Erythroblast (primary cell): ENCODE measurements at regions not wholly inside any gene's neighbourhood (a gene's known extent, or its start where the extent isn't known, plus 50 kb on each side); places are given as distances from the start of the nearest gene placed in this dataset.

Experiments
- GATA1 ChIP-seq: IDR thresholded peaks from 2 replicates; pipeline ENCODE4 v1.6.1; 2011; ENCODE audit warnings: low read depth, mild to moderate bottlenecking, control low read depth, low read length, moderate library complexity
- POLR2A ChIP-seq: IDR thresholded peaks from 2 replicates; pipeline ENCODE4 v1.6.1; 2011; ENCODE audit warnings: mild to moderate bottlenecking, low read length

GRCh38 chr10:83374741-83375140 lies 764.6 kb upstream of the GHITM start:
- TF ChIP-seq POLR2A (no peak), GATA1 (no peak)
